ENCODE measurements at regions not wholly inside any gene's neighbourhood (a gene's known extent, or its start where the extent isn't known, plus 50 kb on each side); places are given as distances from the start of the nearest gene placed in this dataset.
A peak's percentile ranks its signal among the peaks of the same experiment; 100 is the strongest.

GRCh38 chr6:26158581-26159356, 71.5 kb downstream of the HFE start:
- Histone ChIP-seq H3K36me3 (replicated peaks; ENCODE audit: low read depth, low read length) (no peaks in the 10 kb centered on the region), H3K4me1 (ENCODE audit: low read length) (peaks cover 18% of the 10 kb centered on the region), H3K4me3 (ENCODE audit: low read length) (peak overlapping the region; percentile 89), H3K4me2 (ENCODE audit: low read length) (peak overlapping the region; percentile 98), H4K20me1 (ENCODE audit: insufficient read depth, low read length) (no peaks in the 10 kb centered on the region), H3K27ac (ENCODE audit: low read length) (peak overlapping the region; percentile 99), H3K9me3 (ENCODE audit: insufficient read depth, low read length) (no peaks in the 10 kb centered on the region), H3K79me2 (ENCODE audit: low read length) (peaks cover 4% of the 10 kb centered on the region; the same call in 1 of the 2 replicates), H2AFZ (ENCODE audit: low read depth, low read length) (no peak overlapping the region), H3K9ac (ENCODE audit: low read length) (peak overlapping the region; percentile 85), H3K27me3 (ENCODE audit: low read depth, low read length) (no peaks in the 10 kb centered on the region)
- TF ChIP-seq EZH2phosphoT487 (IDR thresholded peaks at IDR 0.05; ENCODE audit: low read depth) (no peak), CTCF (IDR thresholded peaks at IDR 0.05; ENCODE audit: low read depth, low read length) (no peak)

GRCh38 chr6:26159357-26160273, 72.4 kb downstream of the HFE start:
- Histone ChIP-seq H2AFZ (ENCODE audit: low read depth, low read length) (no peak overlapping the region), H3K36me3 (replicated peaks; ENCODE audit: low read depth, low read length) (no peaks in the 10 kb centered on the region), H3K4me2 (ENCODE audit: low read length) (peak overlapping the region; percentile 98), H3K79me2 (ENCODE audit: low read length) (peaks cover 4% of the 10 kb centered on the region; the same call in 1 of the 2 replicates), H3K9me3 (ENCODE audit: insufficient read depth, low read length) (no peaks in the 10 kb centered on the region), H4K20me1 (ENCODE audit: insufficient read depth, low read length) (no peaks in the 10 kb centered on the region), H3K27me3 (ENCODE audit: low read depth, low read length) (no peaks in the 10 kb centered on the region), H3K9ac (ENCODE audit: low read length) (peak overlapping the region; percentile 85), H3K27ac (ENCODE audit: low read length) (peak overlapping the region; percentile 99), H3K4me3 (ENCODE audit: low read length) (peak overlapping the region; percentile 89), H3K4me1 (ENCODE audit: low read length) (peaks cover 18% of the 10 kb centered on the region)
- TF ChIP-seq CTCF (IDR thresholded peaks at IDR 0.05; ENCODE audit: low read depth, low read length) (no peak), EZH2phosphoT487 (IDR thresholded peaks at IDR 0.05; ENCODE audit: low read depth) (no peak)

GRCh38 chr6:26161322-26161721, 74.1 kb downstream of the HFE start:
- H3K4me2 ChIP-seq (ENCODE audit: low read length): no peak overlapping the region
- H3K27me3 ChIP-seq (ENCODE audit: low read depth, low read length): no peaks in the 10 kb centered on the region
- peaks cover 4% of the 10 kb centered on the region; the same call in 1 of the 2 replicates for H3K79me2 ChIP-seq (ENCODE audit: low read length)
- no peaks in the 10 kb centered on the region for H3K36me3 ChIP-seq (replicated peaks; ENCODE audit: low read depth, low read length)
- no peak overlapping the region for H2AFZ ChIP-seq (ENCODE audit: low read depth, low read length)
- no peak overlapping the region for H3K4me3 ChIP-seq (ENCODE audit: low read length)
- H4K20me1 ChIP-seq (ENCODE audit: insufficient read depth, low read length): no peaks in the 10 kb centered on the region
- H3K9me3 ChIP-seq (ENCODE audit: insufficient read depth, low read length): no peaks in the 10 kb centered on the region
- TF ChIP-seq EZH2phosphoT487 (IDR thresholded peaks at IDR 0.05; ENCODE audit: low read depth) (no peak), CTCF (IDR thresholded peaks at IDR 0.05; ENCODE audit: low read depth, low read length) (no peak)
- no peak overlapping the region for H3K27ac ChIP-seq (ENCODE audit: low read length)
- H3K9ac ChIP-seq (ENCODE audit: low read length): no peak overlapping the region
- peaks cover 10% of the 10 kb centered on the region for H3K4me1 ChIP-seq (ENCODE audit: low read length)

- Histone ChIP-seq H3K9ac (ENCODE audit: low read length) (no peak overlapping the region), H3K4me2 (ENCODE audit: low read length) (no peak overlapping the region), H2AFZ (ENCODE audit: low read depth, low read length) (no peak overlapping the region), H3K27me3 (ENCODE audit: low read depth, low read length) (no peaks in the 10 kb centered on the region), H4K20me1 (ENCODE audit: insufficient read depth, low read length) (no peaks in the 10 kb centered on the region), H3K36me3 (replicated peaks; ENCODE audit: low read depth, low read length) (no peaks in the 10 kb centered on the region), H3K9me3 (ENCODE audit: insufficient read depth, low read length) (no peaks in the 10 kb centered on the region), H3K27ac (ENCODE audit: low read length) (no peak overlapping the region), H3K79me2 (ENCODE audit: low read length) (peaks cover 4% of the 10 kb centered on the region; the same call in 1 of the 2 replicates), H3K4me3 (ENCODE audit: low read length) (no peak overlapping the region), H3K4me1 (ENCODE audit: low read length) (peaks cover 10% of the 10 kb centered on the region)
- no peak for TF ChIP-seq EZH2phosphoT487 (IDR thresholded peaks at IDR 0.05; ENCODE audit: low read depth)
- no peak for TF ChIP-seq CTCF (IDR thresholded peaks at IDR 0.05; ENCODE audit: low read depth, low read length)
Observed at GRCh38 chr6:26162399-26162798, 75.2 kb downstream of the HFE start.
